ENCODE measurements at regions not wholly inside any gene's neighbourhood (a gene's known extent, or its start where the extent isn't known, plus 50 kb on each side); places are given as distances from the start of the nearest gene placed in this dataset.

- Mint-ChIP-seq H3K4me3 (ENCODE audit: unreplicated experiment) (no peak overlapping the region), H3K27ac (ENCODE audit: unreplicated experiment) (no peak overlapping the region), H3K36me3 (ENCODE audit: insufficient read depth, unreplicated experiment) (no peaks in the 10 kb centered on the region), H3K9me3 (ENCODE audit: unreplicated experiment) (no peaks in the 10 kb centered on the region), H3K27me3 (ENCODE audit: insufficient read depth, unreplicated experiment) (no peaks in the 10 kb centered on the region), H3K4me1 (ENCODE audit: low read depth, unreplicated experiment) (peaks cover 14% of the 10 kb centered on the region)
- BruUV-seq (replicated peaks): no TSS peak
- Histone ChIP-seq H3K9me3 (no peaks in the 10 kb centered on the region), H3K36me3 (ENCODE audit: control insufficient read depth, insufficient read depth, low read length) (no peaks in the 10 kb centered on the region), H3K27me3 (replicated peaks; ENCODE audit: control insufficient read depth, insufficient read depth, low read length) (no peaks in the 10 kb centered on the region; the same call in 1 of the 2 replicates), H3K4me1 (peaks cover 5% of the 10 kb centered on the region; the same call in 1 of the 2 replicates), H3K4me3 (ENCODE audit: low read depth, low read length) (no peak overlapping the region)
- ChIA-PET CTCF (no interaction called here), POLR2A (no interaction called here)
- intact Hi-C loops (cut with micrococcal nuclease; ENCODE audit: unreplicated experiment): no loop called here
- no peak for TF ChIP-seq CTCF (IDR thresholded peaks at IDR 0.05; ENCODE audit: insufficient read depth in 1 of 2, low read depth in 1 of 2, low read length in 1 of 2, severe bottlenecking in 1 of 2, unreplicated experiment in 1 of 2)
- no peak for DNase-seq
Measured at GRCh38 chr10:14438576-14438975, 107.9 kb upstream of the FRMD4A start.

- peaks cover 5% of the 10 kb centered on the region; the same call in 1 of the 2 replicates for H3K4me1 ChIP-seq
- Mint-ChIP-seq H3K36me3 (ENCODE audit: insufficient read depth, unreplicated experiment) (no peaks in the 10 kb centered on the region), H3K9me3 (ENCODE audit: unreplicated experiment) (no peaks in the 10 kb centered on the region), H3K4me3 (ENCODE audit: unreplicated experiment) (no peak overlapping the region), H3K27me3 (ENCODE audit: insufficient read depth, unreplicated experiment) (no peaks in the 10 kb centered on the region), H3K27ac (ENCODE audit: unreplicated experiment) (no peak overlapping the region), H3K4me1 (ENCODE audit: low read depth, unreplicated experiment) (peaks cover 14% of the 10 kb centered on the region)
- CTCF ChIA-PET: no interaction called here
- DNase-seq: no peak
- no peak overlapping the region for H3K4me3 ChIP-seq (ENCODE audit: low read depth, low read length)
- H3K9me3 ChIP-seq: no peaks in the 10 kb centered on the region
- BruUV-seq (replicated peaks): no TSS peak
- no peaks in the 10 kb centered on the region for H3K36me3 ChIP-seq (ENCODE audit: control insufficient read depth, insufficient read depth, low read length)
- POLR2A ChIA-PET: no interaction called here
- H3K27me3 ChIP-seq (replicated peaks; ENCODE audit: control insufficient read depth, insufficient read depth, low read length): no peaks in the 10 kb centered on the region; the same call in 1 of the 2 replicates
- intact Hi-C loops (cut with micrococcal nuclease; ENCODE audit: unreplicated experiment): no loop called here
- TF ChIP-seq CTCF (IDR thresholded peaks at IDR 0.05; ENCODE audit: insufficient read depth in 1 of 2, low read depth in 1 of 2, low read length in 1 of 2, severe bottlenecking in 1 of 2, unreplicated experiment in 1 of 2): no peak
Measured at GRCh38 chr10:14438057-14438456, 107.3 kb upstream of the FRMD4A start.

- DNase-seq: no peak
- H3K27me3 ChIP-seq (replicated peaks; ENCODE audit: control insufficient read depth, insufficient read depth, low read length): no peaks in the 10 kb centered on the region; the same call in 1 of the 2 replicates
- intact Hi-C loops (cut with micrococcal nuclease; ENCODE audit: unreplicated experiment): no loop called here
- CTCF ChIA-PET: interaction anchor here (0.7 kb wide), 1 partner anchor 120 kb away, joined by 3 read pairs; no protein-coding TSS in a partner anchor
- POLR2A ChIA-PET: no interaction called here
- H3K4me3 ChIP-seq (ENCODE audit: low read depth, low read length): no peak overlapping the region
- 0 out of 2 replicates have a peak, but pooled peaks cover 4% of the 10 kb centered on the region for H3K9me3 ChIP-seq
- H3K4me1 ChIP-seq: no peaks in the 10 kb centered on the region
- Mint-ChIP-seq H3K4me3 (ENCODE audit: unreplicated experiment) (no peak overlapping the region), H3K4me1 (ENCODE audit: low read depth, unreplicated experiment) (peaks cover 6% of the 10 kb centered on the region), H3K36me3 (ENCODE audit: insufficient read depth, unreplicated experiment) (no peaks in the 10 kb centered on the region), H3K27me3 (ENCODE audit: insufficient read depth, unreplicated experiment) (no peaks in the 10 kb centered on the region), H3K27ac (ENCODE audit: unreplicated experiment) (no peak overlapping the region), H3K9me3 (ENCODE audit: unreplicated experiment) (no peaks in the 10 kb centered on the region)
- no TSS peak for BruUV-seq (replicated peaks)
- H3K36me3 ChIP-seq (ENCODE audit: control insufficient read depth, insufficient read depth, low read length): no peaks in the 10 kb centered on the region
- TF ChIP-seq CTCF (IDR thresholded peaks at IDR 0.05; ENCODE audit: insufficient read depth in 1 of 2, low read depth in 1 of 2, low read length in 1 of 2, severe bottlenecking in 1 of 2, unreplicated experiment in 1 of 2): no peak
Measured at GRCh38 chr10:14435976-14436632, 105.4 kb upstream of the FRMD4A start.

Measured in Caco-2 (cell line).